ENCODE measurements at regions not wholly inside any gene's neighbourhood (a gene's known extent, or its start where the extent isn't known, plus 50 kb on each side); places are given as distances from the start of the nearest gene placed in this dataset.

DNA sequence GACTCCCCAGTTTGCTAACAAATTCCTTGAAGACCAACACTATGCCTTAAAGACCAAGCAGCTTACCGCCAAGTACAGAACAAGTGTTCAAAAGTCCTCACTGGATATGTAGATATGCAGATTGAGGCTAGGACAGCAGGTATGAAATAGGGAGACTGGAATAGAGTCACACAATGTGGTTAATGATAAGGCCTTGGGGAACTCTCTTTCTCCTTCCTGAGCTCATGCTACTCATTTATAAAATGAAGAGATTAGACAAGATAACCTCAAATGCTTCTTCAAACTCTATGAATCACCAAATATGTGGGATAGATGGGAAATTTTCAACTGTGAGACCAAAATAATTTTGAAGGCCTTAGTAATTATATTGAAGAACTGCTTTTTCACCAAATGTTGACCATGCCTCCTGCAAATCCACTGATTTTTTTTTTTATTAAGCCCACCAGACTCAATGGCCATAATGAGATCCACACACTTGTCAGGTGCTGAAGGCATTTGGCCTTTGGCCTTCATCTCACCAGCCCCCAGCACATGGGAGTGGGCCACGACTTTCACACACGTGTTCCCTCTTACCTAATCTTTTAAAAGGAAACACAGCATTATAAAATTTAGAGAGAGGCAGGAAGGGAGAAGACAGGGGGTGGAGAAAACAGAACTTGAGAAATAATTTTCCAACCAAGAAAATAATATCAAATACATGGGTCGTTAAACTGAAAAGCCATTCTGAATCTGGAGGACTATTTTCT is 181.5 kb downstream of the EN1 start:
- no peak for DNase-seq (ENCODE audit: low read depth)

DNA sequence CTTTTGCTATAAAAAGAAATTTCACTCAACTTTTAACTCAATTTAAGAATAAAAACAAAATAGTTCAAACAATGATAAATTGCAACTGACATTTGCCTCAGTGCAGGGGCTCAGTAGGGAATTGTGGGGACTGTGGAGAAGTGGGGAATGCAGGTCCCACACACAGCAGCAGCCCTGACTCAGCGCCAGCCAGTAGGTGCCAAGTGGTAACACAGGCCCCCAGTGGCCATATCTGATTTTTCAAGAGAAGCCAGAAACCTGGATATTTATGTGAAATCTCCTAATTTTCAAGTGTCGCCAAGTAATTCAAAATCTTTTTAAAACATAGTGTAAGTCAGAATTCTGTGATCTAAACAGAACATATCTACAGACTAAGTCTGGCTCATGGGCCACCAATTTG is 186.3 kb downstream of the EN1 start:
- no peak for DNase-seq (ENCODE audit: low read depth)

DNA sequence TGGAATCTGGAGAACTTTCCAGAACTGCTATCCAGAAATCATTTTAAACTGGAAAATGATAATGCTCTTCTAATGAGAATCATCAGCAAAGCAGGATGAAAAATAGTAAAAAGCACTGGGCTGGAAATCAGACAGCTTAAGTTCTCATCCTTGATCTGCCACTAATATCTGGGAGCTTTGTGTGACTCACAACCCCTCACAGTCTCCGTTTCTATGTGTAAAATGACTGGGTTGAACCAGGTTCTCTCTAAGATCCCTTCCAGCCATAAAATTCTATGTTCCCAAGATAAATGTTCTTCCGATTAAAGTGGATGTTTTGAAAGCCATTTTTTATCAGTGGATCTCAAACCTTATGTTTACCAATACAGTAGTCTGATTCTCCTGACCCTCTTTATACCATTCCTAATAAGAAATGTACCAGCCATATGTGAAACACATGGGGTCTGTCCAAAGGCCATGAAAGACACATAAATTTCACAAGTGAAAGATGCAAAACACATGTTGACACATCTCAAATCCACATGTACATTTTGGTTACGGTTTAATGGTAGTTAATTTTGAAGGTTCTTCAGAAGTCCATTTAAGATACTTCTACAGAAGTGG is 188.8 kb downstream of the EN1 start:
- no peak for DNase-seq (ENCODE audit: low read depth)

DNA sequence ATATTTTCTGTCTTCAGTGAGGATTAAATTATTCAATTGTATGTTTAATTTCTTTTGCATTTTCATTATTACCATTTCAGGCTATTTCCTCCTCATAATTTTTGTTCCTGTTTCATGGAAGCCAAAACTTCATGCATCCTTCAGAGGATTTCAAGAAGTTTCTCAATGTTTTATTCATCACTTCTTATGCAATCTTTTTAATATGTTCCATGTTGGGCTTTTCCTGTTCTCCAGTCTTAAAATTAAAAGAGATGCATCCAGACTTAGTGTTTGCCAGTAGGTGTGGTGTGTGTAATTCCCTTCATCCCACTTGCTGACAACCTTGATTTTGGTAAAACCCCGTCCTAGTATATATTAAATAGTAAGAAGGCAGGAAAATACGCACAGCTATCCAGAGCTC is 190.0 kb downstream of the EN1 start:
- DNase-seq (ENCODE audit: low read depth) = no peak

GRCh38 chr2:118654945-118655344 is 192.5 kb downstream of the EN1 start:
- no peak for DNase-seq (ENCODE audit: low read depth)

GRCh38 chr2:118650327-118650726 is 197.1 kb downstream of the EN1 start:
- no peak for DNase-seq (ENCODE audit: low read depth)

DNA sequence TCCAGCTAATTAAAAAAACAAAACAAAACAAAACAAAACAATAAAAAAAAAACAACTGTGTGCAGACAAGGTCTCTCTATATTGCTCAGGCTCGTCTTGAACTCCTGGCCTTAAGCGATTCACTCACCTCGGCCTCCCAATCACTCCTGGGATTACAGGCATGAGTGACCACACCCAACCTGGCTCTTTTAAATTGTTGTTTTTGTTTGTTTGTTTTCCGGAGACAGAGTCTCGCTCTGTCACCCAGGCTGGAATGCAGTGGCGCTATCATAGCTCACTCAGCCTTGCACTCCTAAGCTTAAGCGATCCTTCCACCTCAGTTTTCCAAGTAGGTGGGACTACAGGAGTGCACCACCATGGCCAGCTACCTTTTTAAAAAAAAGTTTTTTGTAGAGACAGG is 201.6 kb downstream of the EN1 start:
- no peak for DNase-seq (ENCODE audit: low read depth)

GRCh38 chr2:118644190-118644589 is 203.3 kb downstream of the EN1 start:
- no peak for DNase-seq (ENCODE audit: low read depth)

- no peak for DNase-seq (ENCODE audit: low read depth)
Observed at GRCh38 chr2:118643294-118643693, 204.2 kb downstream of the EN1 start.

DNA sequence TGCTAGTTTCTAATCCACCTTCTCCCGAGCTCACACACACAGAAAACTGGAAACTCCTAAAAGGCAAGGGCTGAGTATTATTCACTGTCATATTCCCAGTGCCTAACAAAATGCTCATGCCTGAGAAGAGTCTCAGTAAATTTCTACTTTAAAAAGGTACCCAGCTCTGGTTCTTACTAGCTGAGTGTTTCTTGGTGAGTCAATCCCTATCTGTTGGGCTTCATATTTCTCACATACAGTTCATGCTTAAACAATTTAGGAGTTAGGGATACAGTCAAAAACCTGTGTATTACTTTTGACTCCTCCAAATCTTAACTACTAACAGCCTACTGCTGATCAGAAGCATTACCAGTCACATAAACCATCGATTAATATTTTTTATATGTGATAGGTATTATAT is 204.9 kb downstream of the EN1 start:
- DNase-seq (ENCODE audit: low read depth) = no peak

GRCh38 chr2:118641711-118642110 is 205.7 kb downstream of the EN1 start:
- no peak for DNase-seq (ENCODE audit: low read depth)

- DNase-seq (ENCODE audit: low read depth) = no peak
Observed at GRCh38 chr2:118639371-118639770, 208.1 kb downstream of the EN1 start.

DNA sequence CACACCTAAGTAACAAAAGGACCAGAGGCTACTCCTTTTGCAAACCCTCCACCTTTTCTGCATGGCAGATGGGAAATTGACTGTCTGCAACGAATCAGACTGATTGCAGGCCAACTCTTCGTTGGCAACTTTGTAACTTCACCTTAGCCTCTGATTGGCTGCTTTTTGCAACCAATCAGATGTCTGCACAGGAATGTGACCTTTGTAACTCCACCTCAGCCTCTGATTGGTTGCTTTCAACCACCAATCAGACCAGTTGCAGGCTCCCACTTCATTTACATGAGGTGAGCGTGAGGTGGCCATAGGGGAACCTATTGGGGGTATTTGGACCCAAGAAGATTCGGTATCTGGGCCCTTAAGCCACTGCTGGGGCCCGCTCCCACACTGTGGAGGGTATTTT is 209.0 kb downstream of the EN1 start:
- no peak for DNase-seq (ENCODE audit: low read depth)

DNA sequence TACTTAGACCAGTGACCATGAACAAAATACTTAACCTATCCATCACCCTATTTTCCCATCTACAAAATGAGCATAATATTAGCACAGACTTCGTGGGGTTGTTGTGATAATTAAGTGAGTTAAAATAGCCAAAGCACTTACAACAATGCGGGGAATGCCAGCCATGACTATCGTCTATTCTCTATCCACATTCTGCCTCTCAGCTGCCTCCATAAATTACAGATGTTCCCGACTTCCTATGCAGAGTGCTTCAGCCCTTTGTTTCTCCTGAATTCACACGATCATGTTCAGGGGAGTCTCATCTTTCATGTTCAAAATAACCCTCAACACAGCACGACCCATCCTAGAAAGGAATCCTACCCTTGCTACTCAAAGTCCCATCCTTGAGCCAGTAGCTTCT is 211.6 kb downstream of the EN1 start:
- DNase-seq (ENCODE audit: low read depth) = no peak

DNA sequence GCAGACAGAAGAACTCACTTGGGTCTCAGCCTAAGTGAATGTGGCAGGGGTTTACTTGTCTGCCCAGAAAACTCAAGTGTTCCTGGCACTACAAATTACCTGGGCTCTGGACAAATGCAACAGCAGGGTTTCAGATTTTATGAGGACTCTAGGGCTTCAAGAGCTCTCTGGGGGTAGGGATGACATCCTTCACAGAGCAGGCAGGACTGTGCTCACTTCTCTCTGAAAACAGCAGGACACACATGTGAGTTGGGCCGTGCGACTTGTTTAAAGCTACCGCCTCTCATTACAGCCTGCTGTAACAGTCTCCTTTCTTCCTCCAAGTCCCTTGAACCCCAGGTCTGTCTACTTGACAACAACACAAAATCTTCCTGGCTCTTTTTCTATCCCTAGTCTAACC is 212.6 kb downstream of the EN1 start:
- no peak for DNase-seq (ENCODE audit: low read depth)

DNA sequence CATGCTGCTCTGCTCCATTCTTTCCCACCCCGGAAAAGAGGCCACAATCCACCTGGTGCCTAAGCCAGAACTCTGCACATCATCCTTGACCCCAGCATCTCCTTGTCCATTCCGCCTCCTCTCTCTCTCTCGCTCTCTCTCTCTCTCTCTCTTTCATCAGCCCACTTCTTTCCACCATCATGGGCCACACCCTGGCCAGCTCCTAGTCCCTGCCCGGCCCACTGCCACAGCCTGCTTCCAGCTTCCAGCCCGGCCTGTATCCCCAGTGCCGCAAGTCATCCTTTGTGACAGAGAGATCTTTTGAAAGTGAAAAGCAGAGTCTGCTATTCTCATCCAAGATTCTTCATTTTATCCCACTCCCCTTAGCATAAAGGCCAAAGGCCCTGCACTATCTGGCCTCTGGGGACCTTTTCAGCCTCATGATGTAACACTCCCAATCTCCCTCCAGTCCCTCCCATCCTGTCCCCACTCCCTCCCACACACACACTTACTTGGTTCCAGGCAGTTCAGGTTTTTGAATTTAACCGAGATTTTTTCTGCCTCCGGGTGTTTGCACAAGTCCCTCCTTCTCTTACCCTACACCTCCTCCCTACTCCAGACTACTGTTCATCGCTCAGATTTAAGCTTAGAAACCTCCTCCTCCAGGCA is 214.0 kb downstream of the EN1 start:
- no peak for DNase-seq (ENCODE audit: low read depth)

- no peak for DNase-seq (ENCODE audit: low read depth)
Observed at GRCh38 chr2:118632921-118633320, 214.5 kb downstream of the EN1 start.

GRCh38 chr2:118627156-118627555 is 220.3 kb downstream of the EN1 start:
- DNase-seq (ENCODE audit: low read depth) = no peak

- no peak for DNase-seq (ENCODE audit: low read depth)
Observed at GRCh38 chr2:118622913-118623312, 224.5 kb downstream of the EN1 start.

DNA sequence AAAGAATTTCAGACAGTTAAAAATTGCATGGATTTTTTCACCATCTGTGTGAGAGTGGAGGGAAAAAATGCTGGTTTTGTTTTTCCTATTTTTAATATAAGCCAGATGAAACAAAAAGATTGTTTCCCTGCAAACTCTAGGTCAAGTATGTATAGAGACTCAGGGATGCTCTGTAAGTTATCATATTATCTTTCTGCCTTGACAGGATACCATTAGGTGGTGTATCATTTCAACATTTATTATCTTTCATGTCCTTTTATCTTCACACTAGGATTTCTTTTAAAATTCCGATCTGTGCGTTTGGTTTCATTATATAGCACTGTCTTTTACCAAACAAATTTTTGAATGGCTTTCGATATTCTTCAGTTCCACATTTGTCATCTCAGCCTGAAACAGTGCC is 225.3 kb downstream of the EN1 start:
- DNase-seq (ENCODE audit: low read depth) = no peak

DNA sequence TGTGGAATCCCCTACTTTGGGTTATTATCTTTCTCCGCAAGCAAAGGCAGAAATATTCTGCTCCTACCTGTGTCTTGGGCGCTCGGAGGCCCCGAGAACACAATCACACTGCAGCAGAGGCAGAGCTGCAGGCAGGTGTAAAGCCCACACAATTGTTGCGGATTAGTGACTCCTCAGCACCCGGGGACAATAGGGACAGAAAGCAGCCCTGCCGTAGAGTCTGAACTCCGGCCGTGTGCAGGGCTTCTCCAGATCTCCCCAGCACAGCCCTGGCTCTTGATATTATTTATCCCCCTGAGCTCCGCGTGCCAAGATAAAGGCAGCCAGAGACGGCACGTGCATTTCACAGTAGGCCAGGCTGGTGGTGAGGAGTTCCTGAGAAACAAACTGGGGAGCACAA is 229.2 kb downstream of the EN1 start:
- no peak for DNase-seq (ENCODE audit: low read depth)

DNA sequence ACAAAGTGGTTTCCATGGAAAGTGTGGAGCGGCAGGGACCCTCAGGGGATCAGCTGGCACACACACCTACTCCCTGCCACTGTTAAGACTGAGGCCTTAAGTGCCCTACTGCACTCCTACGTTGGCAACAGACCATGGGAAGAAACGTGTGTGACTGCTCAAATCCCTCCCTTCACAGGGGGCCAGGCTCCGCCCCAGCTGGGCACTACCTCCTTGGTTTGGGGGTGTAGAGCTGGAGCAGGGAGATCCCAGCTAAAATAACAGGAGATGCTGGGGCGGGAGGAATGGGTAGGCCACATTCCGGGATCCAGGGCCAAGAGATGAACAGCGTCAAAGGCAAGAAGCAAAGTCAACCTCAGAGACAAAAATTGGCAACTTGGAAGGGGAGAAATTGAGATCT is 231.0 kb downstream of the EN1 start:
- DNase-seq (ENCODE audit: low read depth) = no peak

DNA sequence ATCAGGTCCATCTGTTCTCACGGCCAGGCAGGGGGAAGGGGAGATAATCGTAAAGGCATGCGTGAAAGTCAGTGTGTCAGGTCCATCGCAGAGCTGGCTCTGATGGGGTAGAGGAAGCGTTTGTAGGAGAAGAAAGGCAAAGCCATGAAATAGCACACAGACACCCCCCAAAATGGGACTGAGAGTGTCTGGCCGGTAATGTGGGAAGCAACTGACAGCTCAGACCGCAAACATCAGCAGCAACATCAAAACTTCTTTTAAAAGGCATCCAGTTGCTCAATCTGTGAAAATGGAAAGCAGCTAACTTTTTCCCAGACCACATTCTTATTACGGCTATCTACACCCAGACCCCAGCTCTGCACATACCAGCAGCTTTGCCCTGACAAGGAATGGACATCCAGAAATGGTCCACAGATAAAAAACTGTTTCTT is 232.6 kb downstream of the EN1 start:
- no peak for DNase-seq (ENCODE audit: low read depth)

GRCh38 chr2:118613737-118614136 is 233.7 kb downstream of the EN1 start:
- no peak for DNase-seq (ENCODE audit: low read depth)

All from activated T-helper 1 cell treated with Interleukin-2 at 50 U/mL for 16 hours (primary cell).